HG02885 (cell line): ENCODE measurements at regions not wholly inside any gene's neighbourhood (a gene's known extent, or its start where the extent isn't known, plus 50 kb on each side); places are given as distances from the start of the nearest gene placed in this dataset.

Source experiments
- ATAC-seq: cut with Tn5 transposase; IDR thresholded peaks from one replicate; pipeline ENCODE4 v1.9.1; 2021; ENCODE audit warnings: mild to moderate bottlenecking; ENCODE audit not compliant: unreplicated experiment, poor library complexity

DNA sequence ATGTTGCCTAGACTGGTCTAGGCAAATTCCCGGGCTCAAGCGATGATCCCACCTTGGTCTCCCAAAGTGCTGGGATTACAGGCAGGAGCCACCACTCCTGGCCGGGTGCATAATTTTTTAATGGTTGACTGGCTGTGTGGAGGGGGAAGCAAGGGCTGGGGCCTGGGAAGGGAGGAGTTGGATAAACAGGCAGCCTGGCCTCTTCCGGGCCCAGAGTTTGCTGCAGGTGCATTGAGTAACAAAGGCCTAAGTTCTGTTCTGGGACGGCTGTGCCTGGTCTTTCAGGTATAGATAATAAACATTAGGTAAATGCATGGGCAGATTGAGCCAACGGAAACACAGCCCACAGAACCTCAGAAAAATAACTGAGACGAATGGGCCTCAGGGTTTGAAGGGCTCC lies 191.3 kb upstream of the TBX3 start:
- no peak for ATAC-seq

- no peak for ATAC-seq
Observed at GRCh38 chr12:114873656-114874055, 189.7 kb upstream of the TBX3 start.

DNA sequence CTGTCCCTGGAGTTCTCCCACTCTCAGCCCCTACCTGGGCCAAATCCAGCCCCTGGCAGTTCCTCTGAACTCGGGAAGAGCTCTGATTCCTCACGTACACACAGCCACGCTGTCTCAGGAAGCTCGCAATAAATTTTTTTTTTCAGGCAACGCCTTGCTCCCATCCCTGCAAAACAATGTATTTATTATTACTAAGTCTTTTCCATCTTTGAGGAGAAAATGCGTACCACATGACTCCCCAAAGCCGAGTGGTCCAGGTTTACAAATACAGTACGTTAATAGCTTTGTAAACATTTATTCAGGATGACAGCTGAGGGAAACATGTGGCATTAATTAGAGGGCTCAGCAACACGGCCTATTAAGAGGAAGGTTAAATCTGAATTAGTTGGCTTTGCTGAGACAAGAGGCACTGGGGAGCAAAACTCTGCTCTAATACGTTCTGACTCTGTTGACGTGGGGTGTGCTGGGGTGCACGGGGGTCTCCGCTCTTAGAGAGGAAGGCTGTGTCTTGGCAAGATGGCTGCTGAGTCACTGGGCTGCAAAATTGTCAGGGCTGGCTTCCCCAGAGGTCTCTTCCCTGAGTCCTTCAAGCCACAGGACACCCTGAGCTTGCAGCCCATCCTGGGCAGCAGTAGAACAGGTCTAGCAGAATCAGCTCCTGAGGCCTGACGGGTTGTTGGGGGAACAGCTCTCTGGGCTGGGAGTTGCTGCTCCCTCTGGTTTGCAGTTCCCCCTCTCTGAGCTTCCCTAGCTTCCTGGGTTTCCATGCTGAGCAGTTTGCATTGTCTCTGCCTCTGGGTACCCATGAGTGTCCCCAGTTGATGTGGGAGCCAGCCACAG lies 185.2 kb upstream of the TBX3 start:
- ATAC-seq = no peak

DNA sequence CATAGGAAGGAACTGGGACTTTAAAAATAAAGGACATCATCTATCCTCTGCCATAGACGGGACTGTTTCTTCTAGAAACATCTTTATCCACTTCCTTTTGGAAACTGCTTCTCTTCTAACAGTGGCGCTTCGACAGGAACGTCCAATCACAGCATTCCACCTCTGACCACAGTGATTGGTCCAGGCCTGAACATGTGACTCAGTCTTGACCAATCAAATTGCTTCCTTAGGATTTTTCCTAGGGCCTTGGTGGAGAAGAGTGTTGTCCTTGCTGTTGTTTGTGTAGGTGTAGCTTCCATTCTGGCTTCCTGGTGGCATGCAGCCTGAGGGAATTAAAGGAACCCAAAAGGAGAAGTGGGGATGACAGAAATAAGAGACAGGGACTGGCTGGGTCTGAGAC lies 182.4 kb upstream of the TBX3 start:
- ATAC-seq = no peak

GRCh38 chr12:114864837-114865551 lies 181.0 kb upstream of the TBX3 start:
- ATAC-seq = no peak

DNA sequence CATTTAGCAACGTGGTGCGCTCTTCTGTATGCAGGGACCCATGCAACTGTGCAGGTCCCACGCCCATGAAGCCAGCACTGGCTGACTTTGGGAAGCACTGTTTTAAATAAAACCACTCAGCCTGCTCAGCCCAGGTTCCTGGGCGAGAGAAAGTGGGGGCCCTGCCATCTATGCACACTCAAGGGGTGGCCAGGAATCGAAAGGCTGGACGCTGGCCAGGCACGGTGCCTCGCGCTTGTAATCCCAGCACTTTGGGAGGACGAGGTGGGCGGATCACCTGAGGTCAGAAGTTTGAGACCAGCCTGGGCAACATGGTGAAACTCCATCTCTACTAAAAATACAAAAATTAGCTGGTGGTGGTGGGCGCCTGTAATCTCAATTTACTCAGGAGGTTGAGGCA lies 179.9 kb upstream of the TBX3 start:
- no peak for ATAC-seq

DNA sequence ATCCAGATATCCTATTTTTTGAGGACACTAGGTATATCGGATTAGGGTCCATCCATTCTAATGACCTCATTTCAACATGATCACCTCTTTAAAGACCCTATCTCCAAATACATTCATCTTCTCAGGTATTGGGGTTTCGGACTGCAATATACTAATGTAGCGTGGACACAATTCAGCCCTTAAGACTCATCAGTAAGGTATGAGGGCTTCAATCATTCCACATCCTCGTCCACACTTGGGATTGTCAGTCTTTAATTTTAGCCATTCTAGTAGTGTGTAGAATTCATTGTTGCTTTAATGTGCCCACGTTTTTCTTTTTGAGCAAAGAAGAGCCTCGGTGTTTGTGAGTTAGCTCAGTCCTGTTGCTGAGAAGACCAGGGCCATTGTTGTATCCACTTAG lies 177.0 kb upstream of the TBX3 start:
- ATAC-seq = no peak

DNA sequence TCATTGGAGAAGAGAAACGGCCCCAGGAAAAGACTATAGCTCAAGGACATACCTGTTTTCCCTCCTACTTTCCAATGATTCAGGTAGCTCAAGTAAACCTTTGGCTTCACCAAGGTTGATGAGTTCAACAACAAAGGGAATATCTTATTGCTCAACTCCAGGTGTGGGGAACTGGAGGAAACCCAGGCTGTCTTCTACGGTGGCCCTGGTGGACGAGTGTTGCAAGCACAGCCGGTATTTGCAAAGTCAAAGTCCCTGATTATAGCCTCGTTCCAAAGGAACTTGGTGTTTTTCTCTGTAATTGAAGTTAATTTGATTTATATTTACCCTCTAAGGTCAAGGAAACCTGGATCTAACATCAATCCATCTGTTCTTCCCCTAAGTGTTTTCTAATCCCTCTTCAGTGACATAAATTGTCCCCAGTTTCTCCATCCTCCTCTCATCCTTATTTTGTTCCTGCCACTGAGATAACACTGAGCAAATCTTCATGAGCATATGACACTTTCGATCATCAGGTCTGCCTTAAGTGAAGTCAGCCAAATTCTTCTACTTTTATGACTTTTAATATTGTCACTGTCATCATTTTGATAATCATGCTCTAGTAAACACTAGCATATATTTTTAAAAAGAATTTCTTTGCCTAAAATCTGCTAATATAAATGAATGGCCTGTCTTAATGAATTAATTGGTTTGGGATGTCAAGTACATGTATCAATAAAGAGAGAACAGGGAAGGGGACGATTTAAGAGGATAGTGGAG lies 174.6 kb upstream of the TBX3 start:
- ATAC-seq = no peak

- no peak for ATAC-seq
Observed at GRCh38 chr12:114855678-114856077, 171.7 kb upstream of the TBX3 start.

DNA sequence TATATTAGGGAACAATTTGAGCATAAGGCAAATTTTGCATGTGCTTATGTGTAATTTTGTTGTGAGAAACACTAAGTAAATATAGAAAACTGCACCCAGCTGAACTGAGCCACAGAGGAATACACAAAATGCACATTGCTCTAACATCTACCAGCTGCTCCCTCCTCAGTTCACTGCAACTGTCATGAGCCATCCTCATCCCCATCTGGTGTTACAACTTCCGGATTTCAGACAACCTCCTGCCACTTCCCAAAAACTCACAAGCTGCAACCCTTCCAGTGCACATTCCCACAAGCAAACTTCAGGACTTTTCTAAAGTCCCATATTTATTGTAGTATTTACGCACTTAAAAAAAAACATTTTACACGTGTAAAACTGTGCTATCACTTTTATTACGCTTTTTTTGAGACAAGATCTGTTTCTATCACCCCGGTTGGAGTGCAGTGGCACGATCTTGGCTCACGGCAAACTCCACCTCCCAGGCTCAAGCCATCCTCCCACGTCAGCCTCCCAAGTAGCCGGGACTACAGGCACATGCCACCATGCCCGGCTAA lies 169.1 kb upstream of the TBX3 start:
- no peak for ATAC-seq

GRCh38 chr12:114851981-114852380 lies 168.0 kb upstream of the TBX3 start:
- ATAC-seq = no peak

GRCh38 chr12:114850661-114851275 lies 166.8 kb upstream of the TBX3 start:
- no peak for ATAC-seq

GRCh38 chr12:114848666-114849065 lies 164.7 kb upstream of the TBX3 start:
- no peak for ATAC-seq

GRCh38 chr12:114847441-114848035 lies 163.6 kb upstream of the TBX3 start:
- no peak for ATAC-seq

DNA sequence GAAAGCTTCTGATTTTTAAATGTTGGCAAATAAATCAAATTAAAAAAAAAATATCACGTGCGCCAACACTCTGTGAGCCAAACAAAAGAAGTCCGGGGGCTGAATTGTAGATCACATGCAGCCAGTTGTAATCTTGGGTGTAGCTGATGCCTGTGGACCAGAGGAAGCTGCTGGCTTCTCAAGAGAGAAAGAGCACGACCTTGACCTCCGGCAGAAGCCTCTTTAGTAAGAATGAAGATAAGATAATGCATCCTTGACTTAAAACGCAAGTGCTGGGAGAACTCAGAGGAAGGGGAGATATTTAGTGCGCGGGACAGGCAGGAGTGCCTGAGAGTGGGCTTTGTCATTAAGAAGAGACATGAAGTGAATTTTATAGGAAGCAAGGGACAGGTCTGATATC lies 162.8 kb upstream of the TBX3 start:
- ATAC-seq = no peak

DNA sequence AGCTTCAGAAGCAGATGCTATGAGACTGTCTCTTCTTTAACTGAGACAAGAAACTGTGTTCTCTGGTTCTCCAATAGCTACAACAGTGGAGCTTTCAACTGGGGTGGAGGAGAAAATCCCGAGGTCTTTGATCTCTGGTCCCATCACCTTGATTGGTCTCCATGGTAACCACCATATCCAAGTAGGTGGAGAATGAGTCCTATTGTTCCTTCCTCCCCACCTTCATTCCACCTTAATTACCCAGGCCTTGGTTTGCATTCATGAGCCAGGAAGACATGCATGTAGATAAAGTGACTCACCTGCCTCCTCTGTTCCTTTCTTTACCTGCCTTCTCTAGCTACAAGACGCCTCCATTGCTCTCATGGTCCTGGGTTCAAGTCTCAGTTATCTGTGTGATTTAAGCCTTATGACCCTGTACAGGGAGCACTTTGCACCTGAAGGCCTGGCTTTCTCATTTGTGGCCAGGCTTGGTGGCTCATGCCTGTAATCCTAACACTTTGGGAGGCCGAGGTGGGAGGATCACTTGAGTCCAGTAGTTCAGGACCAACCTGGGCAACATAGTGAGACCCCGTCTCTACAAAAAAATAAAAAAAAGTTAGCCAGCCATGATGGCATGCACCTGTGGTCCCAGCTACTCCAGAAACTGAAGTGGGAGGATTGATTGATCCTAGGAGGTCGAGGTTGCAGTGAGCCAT lies 157.7 kb upstream of the TBX3 start:
- no peak for ATAC-seq

GRCh38 chr12:114838480-114838879 lies 154.5 kb upstream of the TBX3 start:
- ATAC-seq = no peak

- ATAC-seq = no peak
Observed at GRCh38 chr12:114836609-114837008, 152.6 kb upstream of the TBX3 start.

- no peak for ATAC-seq
Observed at GRCh38 chr12:114835031-114835430, 151.1 kb upstream of the TBX3 start.
